ENCODE measurements at regions not wholly inside any gene's neighbourhood (a gene's known extent, or its start where the extent isn't known, plus 50 kb on each side); places are given as distances from the start of the nearest gene placed in this dataset.
"Not testable (repeated sequence)": the region's sequence is repeated elsewhere in the genome, so short reads cannot be mapped to it uniquely, and the experiment has no call there.

DNA sequence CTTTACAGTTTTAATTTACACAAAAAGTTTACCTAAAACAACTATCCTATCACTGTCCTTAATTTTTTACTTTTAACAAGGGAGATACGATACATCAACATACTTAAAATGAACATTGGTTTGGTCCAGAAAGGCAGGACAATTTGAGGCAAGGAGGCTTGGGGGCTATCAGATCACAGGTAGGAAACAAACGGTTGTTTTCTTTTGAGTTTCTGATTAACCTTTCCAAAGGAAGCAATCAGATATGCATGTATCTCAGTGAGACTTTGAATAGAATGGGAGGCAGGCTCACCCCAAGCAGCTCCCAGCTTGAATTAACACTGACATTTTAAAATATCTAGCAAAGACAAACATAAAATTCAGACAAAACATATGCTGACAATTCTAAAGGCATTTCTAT lies 326.6 kb downstream of the NEK10 start:
- H3K4me3 ChIP-seq (ENCODE audit: low read length); H3K9me3 ChIP-seq (ENCODE audit: control insufficient read depth in 2 of 3, low read length in 3 of 3); H3K27me3 Mint-ChIP-seq; DNase-seq; H3K36me3 ChIP-seq (ENCODE audit: control insufficient read depth in 2 of 3, insufficient read depth in 3 of 3, low read length in 3 of 3); H3K4me3 Mint-ChIP-seq; CTCF ChIA-PET; intact Hi-C loops (cut with micrococcal nuclease); H3K9me3 Mint-ChIP-seq; H3K4me1 ChIP-seq (ENCODE audit: control insufficient read depth in 2 of 2, insufficient read depth in 2 of 2, low read length in 2 of 2); H3K27me3 ChIP-seq (ENCODE audit: control insufficient read depth in 2 of 2, insufficient read depth in 2 of 2, low read length in 2 of 2); H3K27ac Mint-ChIP-seq; POLR2A ChIA-PET; H3K36me3 Mint-ChIP-seq; H3K4me1 Mint-ChIP-seq; ATAC-seq; H3K27ac ChIP-seq (ENCODE audit: low read depth, low read length): not testable (repeated sequence)

DNA sequence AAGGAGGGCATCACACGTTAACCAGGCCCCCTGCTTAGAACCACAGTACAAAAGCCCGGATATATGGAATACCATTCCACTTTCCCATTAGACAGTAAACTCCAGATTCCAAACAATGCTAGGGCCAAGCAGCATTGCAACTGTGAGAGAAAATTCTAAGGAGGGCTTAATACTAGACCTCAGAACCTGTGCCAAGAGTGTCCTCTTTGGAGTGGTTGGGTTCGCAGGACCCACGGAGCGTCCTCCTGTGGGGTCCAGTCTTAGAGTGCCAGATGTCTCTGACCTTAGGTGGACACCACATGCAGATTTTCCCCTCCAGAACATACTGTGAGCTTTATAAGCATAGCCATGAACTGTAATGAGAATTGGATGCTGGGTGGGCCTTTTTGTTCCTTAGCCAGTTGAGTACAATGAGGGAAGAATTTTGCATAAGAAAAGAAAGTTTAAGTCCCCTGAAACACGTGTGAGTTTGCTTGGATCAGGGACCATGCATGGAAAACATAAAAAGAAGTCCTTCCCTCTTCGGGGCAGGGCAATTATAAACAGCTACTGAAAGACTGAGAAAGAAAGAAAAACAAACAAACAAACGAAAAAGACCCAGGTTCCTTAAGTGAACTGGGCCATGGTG lies 325.7 kb downstream of the NEK10 start:
- Mint-ChIP-seq H3K27ac (no peak overlapping the region), H3K4me1 (no peaks in the 10 kb centered on the region), H3K27me3 (peaks cover 0 to 6% (median 0%) of the 10 kb centered on the region in 5 donors), H3K4me3 (no peak overlapping the region), H3K36me3 (no peaks in the 10 kb centered on the region), H3K9me3 (peaks cover 0 to 6% (median 0%) of the 10 kb centered on the region in 11 donors)
- Histone ChIP-seq H3K27ac (ENCODE audit: low read depth, low read length) (no peak overlapping the region), H3K9me3 (ENCODE audit: control insufficient read depth in 2 of 3, low read length in 3 of 3) (no peaks in the 10 kb centered on the region), H3K4me3 (ENCODE audit: low read length) (no peak overlapping the region), H3K4me1 (ENCODE audit: control insufficient read depth in 2 of 2, insufficient read depth in 2 of 2, low read length in 2 of 2) (no peaks in the 10 kb centered on the region), H3K27me3 (ENCODE audit: control insufficient read depth in 2 of 2, insufficient read depth in 2 of 2, low read length in 2 of 2) (no peaks in the 10 kb centered on the region), H3K36me3 (ENCODE audit: control insufficient read depth in 2 of 3, insufficient read depth in 3 of 3, low read length in 3 of 3) (no peaks in the 10 kb centered on the region)
- no peak for DNase-seq
- ChIA-PET POLR2A (no interaction called here), CTCF (no interaction called here)
- no peak for ATAC-seq
- intact Hi-C loops (cut with micrococcal nuclease) = no loop called here

DNA sequence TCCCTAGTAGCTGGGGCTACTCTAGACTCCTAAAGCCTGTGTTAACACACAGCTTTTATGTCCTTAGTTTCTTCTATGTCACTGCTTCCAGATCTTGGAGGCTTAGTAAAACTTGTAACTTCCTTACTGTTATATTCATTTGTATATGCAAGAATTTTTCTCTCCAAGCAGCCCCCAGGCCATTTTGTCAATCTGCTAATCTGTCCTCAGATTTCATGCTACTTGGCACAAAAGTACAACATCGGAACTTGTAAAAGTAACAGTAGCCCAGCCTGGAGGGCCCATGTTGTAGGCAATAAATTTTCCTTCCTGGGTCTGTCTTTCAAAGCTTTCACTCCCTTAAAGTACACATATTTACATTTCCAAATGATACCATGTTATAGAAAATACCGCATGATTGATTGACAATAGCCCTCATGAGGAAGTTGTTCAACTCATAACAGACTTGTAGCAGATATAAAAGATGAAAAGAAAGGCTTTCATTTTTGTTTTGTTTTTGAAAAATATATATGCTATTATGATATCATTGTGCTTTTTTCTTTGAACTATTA lies 324.2 kb downstream of the NEK10 start:
- Mint-ChIP-seq H3K9me3 (peaks cover 0 to 8% (median 1%) of the 10 kb centered on the region in 11 donors), H3K27me3 (peaks cover 0 to 6% (median 0%) of the 10 kb centered on the region in 5 donors), H3K4me3 (no peak overlapping the region), H3K4me1 (no peaks in the 10 kb centered on the region), H3K36me3 (no peaks in the 10 kb centered on the region), H3K27ac (no peak overlapping the region)
- ATAC-seq = no peak
- Histone ChIP-seq H3K4me3 (ENCODE audit: low read length) (no peak overlapping the region), H3K36me3 (ENCODE audit: control insufficient read depth in 2 of 3, insufficient read depth in 3 of 3, low read length in 3 of 3) (no peaks in the 10 kb centered on the region), H3K4me1 (ENCODE audit: control insufficient read depth in 2 of 2, insufficient read depth in 2 of 2, low read length in 2 of 2) (no peaks in the 10 kb centered on the region), H3K9me3 (ENCODE audit: control insufficient read depth in 2 of 3, low read length in 3 of 3) (no peaks in the 10 kb centered on the region), H3K27me3 (ENCODE audit: control insufficient read depth in 2 of 2, insufficient read depth in 2 of 2, low read length in 2 of 2) (no peaks in the 10 kb centered on the region), H3K27ac (ENCODE audit: low read depth, low read length) (no peak overlapping the region)
- CTCF ChIA-PET = no interaction called here
- DNase-seq = no peak
- POLR2A ChIA-PET = no interaction called here
- intact Hi-C loops (cut with micrococcal nuclease) = no loop called here

DNA sequence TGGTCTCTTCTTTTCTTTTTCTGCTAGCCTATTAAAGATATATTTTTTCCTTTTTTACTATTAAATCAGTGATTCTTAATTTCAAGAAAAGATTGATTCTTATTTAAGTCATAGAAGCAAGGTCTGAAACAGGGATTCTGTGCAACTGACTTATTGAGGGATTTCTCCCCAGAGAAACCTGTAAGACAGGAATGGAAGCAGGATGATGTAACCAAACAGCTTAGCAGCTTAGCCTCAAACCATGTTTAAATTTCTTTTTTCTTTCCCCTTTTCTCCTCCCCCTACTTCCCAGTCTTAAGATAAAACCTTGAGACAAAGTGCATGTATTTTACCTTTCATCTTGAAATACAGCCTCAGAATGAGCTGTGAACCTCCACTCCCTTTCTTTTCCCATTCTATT lies 322.8 kb downstream of the NEK10 start:
- no peaks in the 10 kb centered on the region for H3K27me3 ChIP-seq (ENCODE audit: control insufficient read depth in 2 of 2, insufficient read depth in 2 of 2, low read length in 2 of 2)
- ATAC-seq = no peak
- intact Hi-C loops (cut with micrococcal nuclease) = no loop called here
- H3K9me3 ChIP-seq (ENCODE audit: control insufficient read depth in 2 of 3, low read length in 3 of 3) = peaks cover 0 to under 1% (median 0%) of the 10 kb centered on the region in 3 experiments
- no peak overlapping the region for H3K4me3 ChIP-seq (ENCODE audit: low read length)
- no peak overlapping the region for H3K4me3 Mint-ChIP-seq
- no peak overlapping the region for H3K27ac Mint-ChIP-seq
- POLR2A ChIA-PET = no interaction called here
- peaks cover 0 to 18% (median 5%) of the 10 kb centered on the region in 11 donors for H3K9me3 Mint-ChIP-seq
- H3K36me3 ChIP-seq (ENCODE audit: control insufficient read depth in 2 of 3, insufficient read depth in 3 of 3, low read length in 3 of 3) = no peaks in the 10 kb centered on the region
- CTCF ChIA-PET = no interaction called here
- no peaks in the 10 kb centered on the region for H3K4me1 Mint-ChIP-seq
- H3K27me3 Mint-ChIP-seq = peaks cover 0 to 6% (median 0%) of the 10 kb centered on the region in 5 donors
- no peak overlapping the region for H3K27ac ChIP-seq (ENCODE audit: low read depth, low read length)
- H3K4me1 ChIP-seq (ENCODE audit: control insufficient read depth in 2 of 2, insufficient read depth in 2 of 2, low read length in 2 of 2) = no peaks in the 10 kb centered on the region
- DNase-seq = no peak
- no peaks in the 10 kb centered on the region for H3K36me3 Mint-ChIP-seq

DNA sequence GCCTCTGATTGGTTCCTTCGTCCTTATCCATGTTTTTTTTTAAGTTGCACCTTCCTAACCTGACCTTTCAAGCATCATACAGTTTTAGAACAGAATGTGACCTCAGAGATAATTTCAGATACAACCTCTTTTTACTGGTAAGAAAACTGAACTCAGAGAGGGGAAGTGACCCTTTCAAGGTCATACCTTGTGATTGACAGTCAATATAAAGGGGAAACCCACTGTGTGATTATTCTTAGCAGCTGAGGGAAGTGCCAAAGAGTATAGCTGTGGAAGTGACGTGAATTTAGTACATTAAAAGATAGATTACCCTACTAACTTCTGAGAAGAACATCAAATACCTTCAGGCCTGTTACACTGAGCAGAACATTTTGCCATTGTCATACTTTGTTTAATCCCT lies 319.4 kb downstream of the NEK10 start:
- no peaks in the 10 kb centered on the region for H3K36me3 ChIP-seq (ENCODE audit: control insufficient read depth in 2 of 3, insufficient read depth in 3 of 3, low read length in 3 of 3)
- no peaks in the 10 kb centered on the region for H3K4me1 ChIP-seq (ENCODE audit: control insufficient read depth in 2 of 2, insufficient read depth in 2 of 2, low read length in 2 of 2)
- POLR2A ChIA-PET = no interaction called here
- intact Hi-C loops (cut with micrococcal nuclease) = no loop called here
- CTCF ChIA-PET = no interaction called here
- DNase-seq (no peak), ATAC-seq (no peak)
- no peak overlapping the region for H3K4me3 ChIP-seq (ENCODE audit: low read length)
- Mint-ChIP-seq H3K36me3 (no peaks in the 10 kb centered on the region), H3K4me3 (no peak overlapping the region), H3K4me1 (no peaks in the 10 kb centered on the region), H3K9me3 (peaks cover 0 to 45% (median 11%) of the 10 kb centered on the region in 11 donors), H3K27ac (no peak overlapping the region), H3K27me3 (no peaks in the 10 kb centered on the region)
- H3K27ac ChIP-seq (ENCODE audit: low read depth, low read length) = no peak overlapping the region
- H3K9me3 ChIP-seq (ENCODE audit: control insufficient read depth in 2 of 3, low read length in 3 of 3) = peaks cover 0 to 5% (median 0%) of the 10 kb centered on the region in 3 experiments
- H3K27me3 ChIP-seq (ENCODE audit: control insufficient read depth in 2 of 2, insufficient read depth in 2 of 2, low read length in 2 of 2) = no peaks in the 10 kb centered on the region

DNA sequence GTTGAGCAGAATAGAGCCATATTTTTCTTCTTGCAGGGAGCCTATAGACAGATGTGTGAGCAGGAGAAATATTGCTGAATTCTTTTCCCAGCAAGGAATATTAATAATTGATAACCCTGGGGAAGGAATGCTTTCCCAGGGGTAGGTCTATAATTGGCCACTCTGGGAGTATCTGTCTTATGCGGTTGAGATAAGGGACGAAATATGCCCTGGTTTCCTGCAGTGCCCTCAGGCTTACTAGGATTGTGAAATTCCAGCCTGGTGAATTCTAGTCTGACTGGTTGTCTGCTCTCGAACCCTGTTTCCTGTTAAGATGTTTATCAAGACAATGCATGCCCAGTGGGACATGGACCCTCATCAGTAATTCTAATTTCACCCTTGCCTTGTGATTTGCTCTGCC lies 317.7 kb downstream of the NEK10 start:
- H3K27ac ChIP-seq (ENCODE audit: low read depth, low read length); H3K4me3 Mint-ChIP-seq; H3K27me3 ChIP-seq (ENCODE audit: control insufficient read depth in 2 of 2, insufficient read depth in 2 of 2, low read length in 2 of 2); DNase-seq; H3K4me3 ChIP-seq (ENCODE audit: low read length); H3K9me3 ChIP-seq (ENCODE audit: control insufficient read depth in 2 of 3, low read length in 3 of 3); ATAC-seq; intact Hi-C loops (cut with micrococcal nuclease); H3K4me1 Mint-ChIP-seq; H3K27me3 Mint-ChIP-seq; H3K27ac Mint-ChIP-seq; H3K36me3 Mint-ChIP-seq; CTCF ChIA-PET; H3K4me1 ChIP-seq (ENCODE audit: control insufficient read depth in 2 of 2, insufficient read depth in 2 of 2, low read length in 2 of 2); POLR2A ChIA-PET; H3K36me3 ChIP-seq (ENCODE audit: control insufficient read depth in 2 of 3, insufficient read depth in 3 of 3, low read length in 3 of 3): not testable (repeated sequence)
- H3K9me3 Mint-ChIP-seq = peaks cover 5 to 45% (median 15%) of the 10 kb centered on the region in 11 donors

DNA sequence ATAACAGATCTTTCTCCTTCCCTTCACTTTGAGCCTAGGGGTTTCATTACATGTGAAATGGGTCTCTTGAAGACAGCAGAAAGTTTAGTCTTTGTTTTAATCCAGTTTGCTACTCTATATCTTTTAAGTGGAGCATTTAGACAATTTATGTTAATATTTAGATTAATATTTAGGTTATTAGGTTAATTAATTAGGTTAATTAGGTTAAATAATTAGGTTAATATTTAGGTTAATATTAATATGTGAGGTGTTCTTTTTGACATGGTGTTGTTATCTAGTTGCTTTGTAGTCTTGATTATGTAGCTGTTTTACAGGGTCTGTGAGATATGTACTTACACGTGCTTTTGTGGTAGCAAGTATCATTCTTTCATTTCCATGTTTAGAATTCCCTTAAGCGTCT lies 312.9 kb downstream of the NEK10 start:
- Mint-ChIP-seq H3K27ac (no peak overlapping the region), H3K9me3 (peaks cover 1 to 40% (median 16%) of the 10 kb centered on the region in 11 donors), H3K36me3 (no peaks in the 10 kb centered on the region), H3K4me1 (no peaks in the 10 kb centered on the region), H3K4me3 (no peak overlapping the region), H3K27me3 (peaks cover 0 to 10% (median 6%) of the 10 kb centered on the region in 5 donors)
- POLR2A ChIA-PET = no interaction called here
- intact Hi-C loops (cut with micrococcal nuclease) = no loop called here
- ATAC-seq (no peak), DNase-seq (no peak)
- no peak overlapping the region for H3K27ac ChIP-seq (ENCODE audit: low read depth, low read length)
- no peak overlapping the region for H3K4me3 ChIP-seq (ENCODE audit: low read length)
- H3K27me3 ChIP-seq (ENCODE audit: control insufficient read depth in 2 of 2, insufficient read depth in 2 of 2, low read length in 2 of 2) = no peaks in the 10 kb centered on the region
- no peaks in the 10 kb centered on the region for H3K4me1 ChIP-seq (ENCODE audit: control insufficient read depth in 2 of 2, insufficient read depth in 2 of 2, low read length in 2 of 2)
- no peaks in the 10 kb centered on the region for H3K36me3 ChIP-seq (ENCODE audit: control insufficient read depth in 2 of 3, insufficient read depth in 3 of 3, low read length in 3 of 3)
- CTCF ChIA-PET = no interaction called here
- peaks cover 0 to 4% (median 0%) of the 10 kb centered on the region in 3 experiments for H3K9me3 ChIP-seq (ENCODE audit: control insufficient read depth in 2 of 3, low read length in 3 of 3)

Data from naive thymus-derived CD4-positive, alpha-beta T cell (primary cell).